ENCODE measurements at regions not wholly inside any gene's neighbourhood (a gene's known extent, or its start where the extent isn't known, plus 50 kb on each side); places are given as distances from the start of the nearest gene placed in this dataset.
"Not testable (repeated sequence)": the region's sequence is repeated elsewhere in the genome, so short reads cannot be mapped to it uniquely, and the experiment has no call there.

DNA sequence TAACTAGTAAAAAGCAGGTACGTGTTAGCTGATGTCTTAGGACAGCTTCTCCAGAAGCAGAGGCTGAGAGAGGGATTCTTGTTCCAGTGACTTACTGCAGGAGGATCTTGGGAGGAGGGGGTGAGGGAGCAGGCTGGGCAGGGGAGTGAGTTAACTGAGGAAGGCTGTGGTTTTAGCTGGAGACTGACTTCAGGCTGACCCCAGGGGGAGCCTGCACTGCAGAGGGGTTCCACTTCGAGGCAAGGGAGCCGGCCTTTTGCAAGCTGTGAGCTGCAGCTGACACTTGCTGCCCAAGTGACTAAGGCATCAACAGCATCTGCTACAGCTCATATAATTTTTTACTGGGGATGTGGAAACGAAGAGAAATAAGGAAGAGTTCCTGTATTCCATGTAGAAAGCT, 50.4 kb upstream of the SOD1 start:
- DNase-seq = no peak

DNA sequence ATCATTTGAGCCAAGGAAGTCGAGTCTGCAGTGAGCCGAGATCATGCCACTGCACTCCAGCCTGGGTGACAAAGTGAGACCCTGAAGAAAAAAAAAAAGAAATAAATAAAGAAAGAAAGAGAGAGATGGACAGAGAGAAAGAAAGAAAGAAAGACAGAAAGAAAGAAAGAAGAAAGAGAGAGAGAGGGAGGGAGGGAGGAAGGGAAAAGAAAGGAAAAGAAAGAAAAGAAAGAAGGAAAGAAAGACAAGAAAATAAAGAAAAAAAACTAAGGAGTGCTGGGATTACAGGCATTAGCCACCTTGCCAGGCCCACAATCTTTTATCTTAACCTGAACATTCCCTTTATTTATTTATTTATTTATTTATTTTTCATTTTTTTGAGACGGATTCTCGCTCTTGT, 51.7 kb upstream of the SOD1 start:
- no peak for DNase-seq

DNA sequence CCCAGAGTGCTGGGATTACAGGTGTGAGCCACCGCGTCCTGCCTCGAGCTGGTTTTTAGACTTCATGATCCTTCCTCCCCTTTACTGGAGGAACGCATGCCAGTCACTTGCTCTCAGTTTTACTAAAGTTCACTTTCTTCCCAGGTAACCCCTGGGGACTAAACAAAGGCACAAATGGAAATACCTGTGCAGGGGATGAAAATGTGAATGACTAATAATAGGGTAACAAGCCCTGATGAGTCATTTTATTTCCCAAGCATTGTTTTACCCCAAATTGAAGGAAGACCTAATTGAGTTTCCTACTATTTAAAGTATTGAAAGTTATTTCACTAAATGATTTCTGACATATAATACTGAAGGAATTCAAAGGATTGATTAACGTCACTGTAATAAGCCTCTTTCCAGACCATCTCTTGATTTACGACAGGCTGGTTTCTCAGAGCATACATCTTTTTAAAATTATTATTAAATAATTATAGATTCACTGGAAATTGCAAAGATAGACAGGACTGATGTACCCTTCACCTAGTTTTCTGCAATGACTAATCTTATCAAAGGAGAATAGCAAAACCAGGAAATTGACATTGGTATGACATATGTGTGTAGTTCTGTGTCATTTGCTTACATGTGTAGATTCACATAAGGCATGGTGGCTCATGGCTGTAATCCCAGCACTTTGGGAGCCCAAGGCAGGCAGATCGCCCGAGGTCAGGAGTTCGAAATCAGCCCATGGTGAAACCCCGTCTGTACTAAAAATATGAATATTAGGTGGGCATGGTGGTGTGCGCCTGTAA, 53.2 kb upstream of the SOD1 start:
- no peak for DNase-seq

DNA sequence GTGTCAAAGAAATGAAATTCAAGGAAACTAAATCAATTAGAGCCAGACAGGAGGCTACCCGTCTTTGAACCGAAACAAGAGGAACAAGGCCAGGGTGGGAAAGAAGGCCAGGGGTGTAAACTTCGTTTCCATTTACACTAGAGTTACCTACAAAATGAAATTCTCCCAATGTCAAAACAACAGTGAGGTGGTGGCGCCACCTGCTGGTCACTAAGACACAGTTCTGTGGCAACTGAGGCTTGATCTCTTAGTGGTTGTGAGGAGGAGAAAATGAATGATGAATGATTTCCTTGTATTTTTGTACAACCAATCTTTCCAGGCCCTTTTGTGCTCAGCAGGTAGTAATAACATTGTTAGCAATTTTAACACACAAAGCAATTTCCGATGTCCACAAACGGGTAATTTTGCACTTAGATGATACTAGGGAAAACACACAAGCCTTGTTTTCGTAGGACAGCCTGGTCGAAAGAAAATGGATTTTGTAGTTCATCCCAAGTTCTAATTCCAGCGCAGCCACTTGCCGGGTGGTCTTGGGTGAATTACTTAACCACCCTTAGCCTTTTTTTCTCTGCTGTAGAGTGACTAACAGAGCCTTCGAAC, 54.8 kb upstream of the SOD1 start:
- peak; percentile 84 for DNase-seq

DNA sequence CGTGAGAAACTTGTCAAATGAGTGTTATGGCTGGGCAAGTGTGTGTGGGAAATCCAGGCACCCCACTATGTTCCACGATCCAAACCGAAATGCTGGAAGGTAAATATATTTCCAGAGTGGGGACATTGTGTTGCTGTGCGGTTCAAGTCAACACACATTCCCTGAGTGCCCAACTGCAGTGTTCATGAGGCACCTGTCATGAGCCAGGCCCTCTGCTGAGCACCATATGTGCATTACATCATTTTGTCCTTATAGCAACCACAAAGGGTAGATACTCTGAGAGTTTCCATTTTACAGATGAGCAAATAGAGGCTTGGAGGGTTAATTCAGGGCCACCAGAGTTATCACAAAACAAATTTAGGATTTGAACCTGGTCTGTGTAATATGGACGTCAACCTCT, 59.9 kb upstream of the SOD1 start:
- no peak for DNase-seq

DNA sequence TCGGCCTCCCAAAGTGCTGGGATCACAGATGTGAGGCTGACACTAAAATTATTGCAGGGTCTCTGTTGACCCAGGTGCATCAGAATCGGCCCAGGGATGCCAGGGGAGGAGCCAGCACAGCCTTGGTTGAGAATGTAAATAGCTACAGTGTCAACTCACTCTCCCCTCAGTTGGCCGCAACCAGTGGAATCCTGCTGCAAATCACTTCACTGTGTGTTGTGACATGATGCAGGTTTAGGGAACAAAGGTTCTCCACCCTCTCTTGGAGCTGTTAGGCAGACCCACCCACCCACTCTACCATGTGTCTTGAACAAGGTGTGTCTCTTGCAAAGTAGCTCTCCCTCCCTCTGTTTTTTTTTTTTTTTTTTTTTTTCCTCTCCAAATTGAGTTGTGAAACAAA, 60.5 kb upstream of the SOD1 start:
- no peak for DNase-seq

DNA sequence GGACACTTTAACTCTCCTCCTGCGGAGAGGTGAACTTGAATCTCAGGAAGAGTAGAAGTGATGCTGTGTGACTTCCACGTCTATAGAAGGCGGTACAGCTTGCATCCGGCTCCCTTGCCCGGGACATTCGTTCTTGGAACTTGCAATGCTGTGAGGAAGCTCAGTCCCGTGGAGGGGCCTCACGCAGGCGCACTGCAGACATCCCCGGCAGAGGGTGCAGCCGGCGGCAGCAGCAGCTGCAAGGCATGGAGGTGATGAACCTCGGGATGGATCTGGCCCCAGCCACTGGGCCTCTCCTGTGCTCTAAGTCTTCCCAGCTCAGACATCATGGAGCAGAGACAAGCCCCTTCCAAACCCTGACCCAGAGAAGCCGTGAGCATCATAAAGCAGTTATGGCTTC, 61.8 kb upstream of the SOD1 start:
- no peak for DNase-seq

DNA sequence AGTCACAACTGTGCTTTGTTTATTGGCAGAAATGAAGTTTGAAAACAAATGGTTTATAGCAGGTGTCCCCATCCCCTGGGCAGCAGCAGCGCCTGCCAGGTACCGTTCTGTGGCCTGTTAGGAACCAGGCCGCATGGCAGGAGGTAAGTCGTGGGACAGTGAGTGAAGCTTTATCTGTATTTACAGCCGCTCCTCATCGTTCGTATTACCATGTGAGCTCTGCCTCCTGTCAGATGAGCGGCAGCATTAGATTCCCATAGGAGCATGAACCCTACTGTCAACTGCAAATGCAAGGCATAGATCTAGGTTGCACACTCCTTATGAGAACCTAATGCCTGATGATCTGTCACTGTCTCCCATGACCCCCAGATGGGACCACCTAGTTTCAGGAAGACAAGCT, 63.4 kb upstream of the SOD1 start:
- DNase-seq = no peak

DNA sequence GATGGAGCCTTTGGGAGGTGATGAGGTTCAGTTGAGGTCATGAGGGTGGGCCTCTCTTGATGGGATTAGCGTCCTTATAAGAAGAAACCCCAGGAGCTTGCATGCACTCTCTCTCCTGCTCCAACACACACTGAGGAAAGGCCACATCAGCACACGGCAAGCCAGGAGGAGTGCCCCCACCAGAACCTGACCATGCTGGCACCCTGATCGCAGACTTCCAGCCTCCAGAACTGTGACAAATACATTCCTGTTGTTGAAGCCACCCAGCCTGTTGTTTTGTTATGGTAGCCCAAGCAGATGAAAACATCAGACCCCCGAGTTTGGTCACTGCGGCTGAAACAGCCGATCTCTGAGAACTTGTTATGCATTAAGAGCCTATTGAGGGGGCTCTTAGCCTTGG, 64.8 kb upstream of the SOD1 start:
- DNase-seq = no peak

DNA sequence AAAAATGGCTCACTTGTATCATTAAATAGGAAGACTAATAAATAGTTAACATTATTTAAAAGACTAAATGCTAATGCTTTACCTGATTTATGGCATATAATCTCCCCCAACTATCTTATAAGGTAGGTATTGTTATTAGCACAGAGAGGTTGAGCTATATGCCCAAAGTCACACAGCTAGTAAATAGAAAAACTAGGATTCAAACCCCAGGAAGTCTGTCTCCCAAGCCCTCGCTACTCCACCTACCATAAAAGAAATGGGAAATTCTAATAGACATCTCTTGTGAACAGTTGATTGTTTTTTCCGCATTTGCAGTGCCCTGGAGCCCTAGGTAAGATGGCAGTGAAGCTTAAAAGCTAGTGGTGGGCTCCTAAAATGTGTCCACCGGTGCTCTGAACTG, 65.2 kb upstream of the SOD1 start:
- no peak for DNase-seq

DNA sequence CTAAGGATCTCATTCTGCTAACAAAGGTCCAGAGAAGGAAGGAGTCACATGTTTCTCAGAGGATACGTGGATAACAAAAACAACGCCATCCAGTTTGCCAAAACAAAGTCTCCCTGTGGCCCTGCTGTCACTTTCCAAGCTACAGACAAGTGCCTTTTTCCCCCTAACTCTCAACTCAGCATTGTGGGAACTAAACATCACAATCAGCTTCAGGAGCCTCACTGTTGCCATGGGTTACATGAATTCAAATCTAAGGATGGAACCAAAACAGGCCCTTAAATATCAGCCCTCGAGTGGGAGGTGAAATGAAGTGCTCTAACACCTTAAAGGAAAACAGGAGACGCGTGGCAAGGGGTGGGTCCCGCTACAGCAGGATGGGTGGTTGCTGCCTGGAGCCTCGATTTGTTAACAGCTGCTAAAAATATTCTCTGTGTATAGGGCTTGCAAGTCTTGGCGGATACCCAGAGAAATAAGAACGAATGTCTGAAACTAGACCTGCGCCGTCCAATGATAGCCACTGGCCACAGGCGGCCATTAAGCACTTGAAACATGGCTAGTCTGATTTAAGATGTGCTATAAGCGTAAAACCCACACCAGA, 66.4 kb upstream of the SOD1 start:
- DNase-seq = no peak

DNA sequence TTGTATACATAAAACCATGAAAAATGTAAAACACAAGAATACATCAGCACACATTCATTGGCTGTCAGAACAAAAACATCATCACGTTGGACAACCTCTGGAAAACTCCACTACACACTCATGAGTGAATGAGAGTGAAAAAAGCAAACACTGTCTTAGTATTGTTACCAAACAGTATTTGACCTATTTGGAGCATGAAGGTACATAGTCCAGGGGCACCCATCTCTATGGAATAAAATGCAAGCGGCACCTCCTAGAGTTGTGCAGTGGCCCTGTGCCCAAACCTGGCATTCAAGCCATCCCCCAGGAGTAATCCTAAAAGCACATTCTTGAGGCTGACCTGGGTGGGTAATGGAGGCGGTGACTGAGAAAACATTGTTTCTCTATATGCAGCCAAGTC, 67.0 kb upstream of the SOD1 start:
- no peak for DNase-seq

DNA sequence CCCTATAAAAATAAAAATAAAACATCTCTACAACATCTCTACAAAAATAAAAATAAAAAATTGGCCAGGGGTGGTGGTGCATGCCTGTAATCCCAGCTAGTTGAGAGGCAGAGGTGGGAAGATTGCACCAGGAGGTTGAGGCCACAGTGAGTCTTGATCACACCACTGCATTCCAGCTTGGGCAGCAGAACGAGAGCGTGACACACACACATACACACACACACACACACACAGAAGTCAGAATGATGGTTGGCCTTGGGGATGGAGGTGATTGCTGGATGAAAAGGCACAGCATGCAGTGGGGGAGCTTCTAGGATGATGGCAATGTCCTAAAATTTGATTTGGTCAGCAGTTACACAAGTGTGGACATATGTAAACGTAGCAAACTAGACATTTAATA, 69.7 kb upstream of the SOD1 start:
- DNase-seq = no peak

DNA sequence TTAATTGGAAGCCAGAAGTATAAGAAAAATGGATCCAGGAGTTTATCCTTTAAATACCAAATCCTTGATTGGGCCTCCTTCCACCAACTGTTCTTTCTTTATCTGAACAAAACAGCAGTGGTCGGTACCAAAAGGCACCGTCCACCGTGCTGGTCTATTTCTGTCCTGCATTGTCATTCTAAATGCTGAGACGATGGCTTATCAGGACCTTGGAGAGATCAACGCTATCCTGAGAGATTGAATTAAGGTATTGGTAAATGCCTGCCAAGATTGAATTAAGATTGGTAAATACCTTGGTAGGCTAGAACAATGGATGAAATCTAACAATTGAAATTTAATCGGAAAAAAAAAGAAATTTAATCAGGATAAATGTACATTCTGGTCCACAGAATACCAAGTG, 73.4 kb upstream of the SOD1 start:
- DNase-seq = no peak

DNA sequence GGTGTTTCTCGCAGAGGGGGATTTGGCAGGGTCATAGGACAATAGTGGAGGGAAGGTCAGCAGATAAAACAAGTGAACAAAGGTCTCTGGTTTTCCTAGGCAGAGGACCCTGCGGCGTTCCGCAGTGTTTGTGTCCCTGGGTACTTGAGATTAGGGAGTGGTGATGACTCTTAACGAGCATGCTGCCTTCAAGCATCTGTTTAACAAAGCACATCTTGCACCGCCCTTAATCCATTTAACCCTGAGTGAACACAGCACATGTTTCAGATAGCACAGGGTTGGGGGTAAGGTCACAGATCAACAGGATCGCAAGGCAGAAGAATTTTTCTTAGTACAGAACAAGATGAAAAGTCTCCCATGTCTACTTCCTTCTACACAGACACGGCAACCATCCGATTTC, 75.6 kb upstream of the SOD1 start:
- not testable (repeated sequence) for DNase-seq

DNA sequence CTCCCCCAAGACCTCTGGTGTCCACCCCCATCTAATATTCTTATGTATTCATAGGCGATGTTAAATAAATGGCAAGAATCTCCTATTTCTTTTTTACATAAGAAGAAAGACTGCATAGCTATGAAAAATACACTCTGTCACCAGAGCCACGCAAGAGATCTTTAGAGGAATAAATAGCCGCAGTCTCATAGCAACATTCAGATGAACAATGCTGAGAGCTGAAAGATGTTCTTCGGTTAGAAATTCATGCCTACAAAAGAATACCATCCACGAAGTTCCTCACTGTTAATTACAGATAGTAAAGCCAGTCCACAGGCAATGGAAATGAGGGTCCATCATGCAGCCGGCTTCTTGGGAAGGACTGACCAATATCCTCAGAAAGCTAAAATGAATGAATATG, 76.0 kb upstream of the SOD1 start:
- no peak for DNase-seq

DNA sequence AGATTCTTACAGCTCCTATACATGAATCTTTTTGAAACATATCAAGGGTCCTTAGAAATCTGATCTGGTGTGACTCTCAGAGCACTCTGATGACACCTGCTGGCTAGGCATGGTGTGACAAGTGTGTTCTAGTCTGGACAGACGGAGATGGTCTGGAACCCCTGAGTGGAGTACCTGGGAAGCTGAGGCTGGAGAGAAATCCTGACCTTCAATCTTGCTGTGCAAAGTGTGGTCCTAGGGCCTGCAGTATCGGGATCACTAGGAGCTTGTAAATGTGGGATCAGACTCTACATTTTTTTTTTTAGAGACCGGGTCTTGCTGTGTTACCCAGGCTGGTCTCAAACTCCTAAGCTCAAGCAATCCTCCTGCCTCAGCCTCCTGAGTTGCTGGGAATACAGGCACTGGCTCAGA, 78.6 kb upstream of the SOD1 start:
- peak; percentile 85 for DNase-seq

DNA sequence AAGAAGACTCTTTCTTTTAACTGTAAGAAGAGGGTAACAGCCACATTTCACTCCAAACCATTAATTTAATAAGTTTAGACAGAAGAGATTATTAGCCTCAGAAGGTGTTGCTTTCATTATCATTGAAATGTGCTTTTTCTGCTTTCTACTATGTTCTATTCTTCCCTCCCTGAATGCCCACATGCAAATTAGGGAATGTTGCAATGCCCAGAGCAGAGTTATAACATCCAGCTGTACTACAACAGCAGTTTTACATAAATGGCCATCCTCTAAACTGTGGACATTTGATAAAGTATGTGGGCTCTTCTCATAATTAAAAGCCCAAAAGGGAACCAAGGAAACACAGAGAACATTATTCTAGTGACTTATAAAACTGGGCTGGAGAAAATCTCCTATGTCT, 82.2 kb upstream of the SOD1 start:
- DNase-seq = no peak

DNA sequence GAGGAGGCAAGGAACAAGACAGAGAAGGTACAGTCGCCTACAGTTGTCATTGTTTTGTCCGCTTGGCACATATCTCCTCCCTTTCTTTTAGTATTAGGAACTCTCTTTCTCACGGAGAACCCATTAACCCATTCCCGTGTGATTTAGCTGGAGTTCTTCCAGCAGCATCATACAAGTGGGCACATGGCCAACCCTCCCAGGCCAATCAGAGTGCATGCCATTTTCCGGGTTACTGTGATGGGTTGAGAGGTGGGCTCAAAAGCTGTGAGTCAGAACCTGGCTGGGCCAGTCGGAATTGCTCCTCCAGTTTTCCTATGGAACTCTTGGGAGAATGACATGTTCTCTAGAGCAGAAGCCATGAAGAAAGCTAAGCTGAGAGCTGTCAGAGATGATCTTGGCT, 83.1 kb upstream of the SOD1 start:
- DNase-seq = no peak

DNA sequence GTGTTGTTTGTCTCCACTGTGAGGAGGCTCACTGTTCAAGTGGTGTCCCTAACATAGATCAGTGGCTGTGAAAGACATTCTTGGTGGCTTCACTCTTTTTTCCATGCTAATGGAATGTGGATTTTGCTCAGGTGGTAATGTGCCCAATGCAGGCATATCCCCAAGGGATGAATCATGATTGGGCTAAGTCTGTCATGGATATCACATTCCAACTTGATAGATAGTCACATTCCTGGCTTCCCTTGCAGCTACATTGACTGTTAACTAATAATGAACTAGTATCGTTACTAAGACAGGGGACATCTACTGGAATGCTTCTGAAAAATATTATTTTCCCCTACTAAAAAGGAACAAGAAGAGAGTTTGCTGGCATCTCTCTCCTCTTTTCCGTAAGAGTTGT, 86.3 kb upstream of the SOD1 start:
- no peak for DNase-seq

DNA sequence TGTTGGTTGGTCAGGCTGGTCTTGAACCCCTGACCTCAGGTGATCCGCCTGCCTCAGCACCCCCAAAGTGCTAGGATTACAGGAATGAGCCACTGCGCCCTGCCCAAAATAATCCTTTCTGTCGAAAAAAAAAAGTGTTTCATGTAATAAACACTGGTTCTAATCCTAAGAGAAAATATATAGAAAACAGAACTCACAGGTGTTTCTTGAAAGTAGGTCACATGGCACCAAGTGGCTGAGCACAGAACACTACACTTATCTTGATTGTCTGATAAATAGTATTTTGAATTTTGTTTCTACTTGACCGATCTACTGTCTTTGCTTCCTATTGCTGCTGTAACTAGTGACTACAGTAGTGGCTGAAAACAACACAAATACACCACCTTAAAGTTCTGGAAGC, 87.6 kb upstream of the SOD1 start:
- DNase-seq = no peak

DNA sequence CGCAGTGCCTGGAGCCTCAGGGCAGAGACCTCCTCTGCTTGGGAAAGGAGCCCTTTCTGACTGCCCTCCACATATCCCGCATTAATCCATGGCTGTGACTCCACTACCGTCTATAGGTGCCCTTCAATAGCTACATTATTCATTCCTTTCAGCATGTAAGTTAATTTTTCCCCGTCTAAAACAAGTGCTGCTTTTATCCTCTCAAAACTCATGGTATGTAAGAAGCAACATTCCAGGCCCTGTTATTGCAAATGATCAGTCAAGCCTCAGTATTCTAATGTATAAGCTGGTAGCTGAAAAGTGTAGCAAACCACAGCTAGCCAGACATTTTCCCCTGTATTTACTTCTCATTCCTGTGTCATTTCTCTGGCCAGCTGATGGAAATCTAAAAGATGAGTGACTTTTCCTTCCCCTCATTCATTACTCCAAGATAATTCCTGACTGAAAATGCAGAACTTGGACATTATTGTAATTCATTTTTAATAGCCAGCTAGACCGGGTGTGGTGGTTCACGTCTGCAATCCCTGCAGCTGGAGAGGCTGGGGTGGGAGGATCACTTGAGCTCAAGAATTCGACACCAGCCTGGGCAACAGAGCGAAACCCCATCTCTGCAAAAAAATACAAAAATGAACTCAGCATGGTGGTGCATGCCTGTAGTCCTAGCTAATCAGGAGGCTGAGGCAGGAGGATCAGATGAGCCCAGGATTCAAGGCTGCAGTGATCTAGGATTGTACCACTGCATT, 88.5 kb upstream of the SOD1 start:
- DNase-seq = no peak

DNA sequence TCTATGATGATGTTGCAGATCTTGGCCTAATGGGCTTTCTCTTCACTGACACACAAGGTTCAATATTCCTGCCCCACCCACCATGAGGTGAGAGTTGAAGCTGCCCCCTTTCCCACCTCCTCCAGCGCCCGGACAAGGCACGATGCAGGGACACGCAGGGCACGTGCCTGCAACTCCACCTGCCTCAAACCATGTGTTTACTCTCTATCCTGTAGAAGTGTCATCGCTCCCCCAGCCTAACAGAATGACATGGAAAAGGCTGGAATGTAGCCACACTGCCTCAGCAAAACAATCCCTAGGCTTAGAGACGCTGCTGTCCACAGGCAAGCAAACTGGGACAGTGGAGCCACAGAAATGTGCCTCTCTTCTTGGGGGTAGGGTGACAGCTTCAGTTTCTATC, 92.9 kb upstream of the SOD1 start:
- DNase-seq = no peak

DNA sequence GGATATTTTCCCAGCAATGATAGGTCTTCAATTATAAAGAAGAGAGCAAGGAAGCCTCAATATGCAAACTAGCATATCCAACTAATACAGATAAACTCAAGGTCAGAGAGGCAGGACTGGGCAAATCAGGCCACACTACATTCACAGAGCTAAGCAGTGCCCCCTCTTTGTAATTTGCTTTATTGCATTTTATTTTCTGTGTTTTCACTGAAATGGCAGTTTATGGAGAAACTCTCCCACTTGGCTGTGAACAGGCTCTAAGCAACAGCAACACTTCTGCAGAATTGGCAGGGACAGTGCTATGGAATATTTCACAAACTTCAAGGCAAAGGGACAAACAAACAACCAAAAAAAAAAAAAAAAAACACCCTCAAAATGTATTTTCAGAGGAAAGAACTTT, 93.4 kb upstream of the SOD1 start:
- DNase-seq = no peak
